ENCODE measurements at regions not wholly inside any gene's neighbourhood (a gene's known extent, or its start where the extent isn't known, plus 50 kb on each side); places are given as distances from the start of the nearest gene placed in this dataset.

- H3K27ac ChIP-seq: no peak overlapping the region
- in situ Hi-C loops (cut with MboI; ENCODE audit: low sequenced_read_pairs in 4 of 4) (no loop called here), intact Hi-C loops (cut with DNase I; ENCODE audit: low total_unique reads) (no loop called here)
- no peaks in the 10 kb centered on the region for H3K9me3 ChIP-seq
- no peak for DNase-seq
- H3K36me3 ChIP-seq: no peaks in the 10 kb centered on the region
- TF ChIP-seq POLR2A (IDR thresholded peaks at IDR 0.05): no peak
- TF ChIP-seq CTCF (IDR thresholded peaks at IDR 0.05 in 4 of 5, conservative IDR thresholded peaks at IDR 0.05 in 1 of 5): no peak
- H3K4me1 ChIP-seq: no peaks in the 10 kb centered on the region
- ATAC-seq: no peak
- no peaks in the 10 kb centered on the region for H3K27me3 ChIP-seq
- H3K4me3 ChIP-seq: no peak overlapping the region
Measured at GRCh38 chr6:74248966-74249365, 553.0 kb downstream of the CD109 start.

GRCh38 chr6:74222768-74223333 is 526.8 kb downstream of the CD109 start:
- TF ChIP-seq CTCF (IDR thresholded peaks at IDR 0.05 in 4 of 5, conservative IDR thresholded peaks at IDR 0.05 in 1 of 5) (no peak), POLR2A (IDR thresholded peaks at IDR 0.05) (no peak)
- Histone ChIP-seq H3K9me3 (no peaks in the 10 kb centered on the region), H3K4me1 (no peaks in the 10 kb centered on the region), H3K4me3 (no peak overlapping the region), H3K27ac (no peak overlapping the region), H3K27me3 (no peaks in the 10 kb centered on the region), H3K36me3 (no peaks in the 10 kb centered on the region)
- in situ Hi-C loops (cut with MboI; ENCODE audit: low sequenced_read_pairs in 4 of 4): no loop called here
- intact Hi-C loops (cut with DNase I; ENCODE audit: low total_unique reads): no loop called here
- ATAC-seq: no peak
- no peak for DNase-seq

- Histone ChIP-seq H3K9me3 (no peaks in the 10 kb centered on the region), H3K4me1 (no peaks in the 10 kb centered on the region), H3K27me3 (no peaks in the 10 kb centered on the region), H3K36me3 (no peaks in the 10 kb centered on the region), H3K4me3 (no peak overlapping the region), H3K27ac (no peak overlapping the region)
- ATAC-seq (no peak), DNase-seq (no peak)
- TF ChIP-seq POLR2A (IDR thresholded peaks at IDR 0.05): no peak
- no peak for TF ChIP-seq CTCF (IDR thresholded peaks at IDR 0.05 in 4 of 5, conservative IDR thresholded peaks at IDR 0.05 in 1 of 5)
- in situ Hi-C loops (cut with MboI; ENCODE audit: low sequenced_read_pairs in 4 of 4) (no loop called here), intact Hi-C loops (cut with DNase I; ENCODE audit: low total_unique reads) (no loop called here)
Measured at GRCh38 chr6:74213995-74214394, 518.0 kb downstream of the CD109 start.

- in situ Hi-C loops (cut with MboI; ENCODE audit: low sequenced_read_pairs in 4 of 4): no loop called here
- no peak for TF ChIP-seq CTCF (IDR thresholded peaks at IDR 0.05 in 4 of 5, conservative IDR thresholded peaks at IDR 0.05 in 1 of 5)
- no peak for TF ChIP-seq POLR2A (IDR thresholded peaks at IDR 0.05)
- no peak for ATAC-seq
- intact Hi-C loops (cut with DNase I; ENCODE audit: low total_unique reads): no loop called here
- Histone ChIP-seq H3K27me3 (no peaks in the 10 kb centered on the region), H3K27ac (no peak overlapping the region), H3K4me1 (no peaks in the 10 kb centered on the region), H3K4me3 (no peak overlapping the region), H3K9me3 (no peaks in the 10 kb centered on the region), H3K36me3 (no peaks in the 10 kb centered on the region)
- DNase-seq: no peak
Measured at GRCh38 chr6:74208239-74208638, 512.2 kb downstream of the CD109 start.
